HG02970 (cell line): ENCODE measurements at regions not wholly inside any gene's neighbourhood (a gene's known extent, or its start where the extent isn't known, plus 50 kb on each side); places are given as distances from the start of the nearest gene placed in this dataset.

Experiments used
- ATAC-seq: cut with Tn5 transposase; IDR thresholded peaks from one replicate; pipeline ENCODE4 v1.9.1; 2021; ENCODE audit warnings: mild to moderate bottlenecking, moderate library complexity, moderate number of reproducible peaks; ENCODE audit not compliant: unreplicated experiment, low FRiP score

DNA sequence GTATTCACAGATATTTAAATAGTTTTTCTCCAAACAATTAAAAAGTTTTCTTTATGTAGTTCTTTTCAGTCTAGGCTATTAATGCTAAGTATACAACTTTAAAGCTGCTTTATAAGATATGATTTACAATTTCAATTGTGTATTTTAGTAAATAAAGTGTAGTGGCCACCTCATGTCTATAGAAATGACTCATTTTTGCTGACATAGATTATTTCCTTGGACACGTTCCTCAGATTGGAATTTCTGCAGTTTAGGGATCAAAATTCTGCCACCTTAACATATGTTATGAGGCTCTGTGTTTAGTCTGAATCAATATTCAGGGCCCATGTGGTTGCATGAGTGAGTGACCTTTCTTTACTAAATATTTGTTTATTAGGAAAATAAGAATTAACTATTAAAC is 750.2 kb downstream of the IRX1 start:
- ATAC-seq: no peak

DNA sequence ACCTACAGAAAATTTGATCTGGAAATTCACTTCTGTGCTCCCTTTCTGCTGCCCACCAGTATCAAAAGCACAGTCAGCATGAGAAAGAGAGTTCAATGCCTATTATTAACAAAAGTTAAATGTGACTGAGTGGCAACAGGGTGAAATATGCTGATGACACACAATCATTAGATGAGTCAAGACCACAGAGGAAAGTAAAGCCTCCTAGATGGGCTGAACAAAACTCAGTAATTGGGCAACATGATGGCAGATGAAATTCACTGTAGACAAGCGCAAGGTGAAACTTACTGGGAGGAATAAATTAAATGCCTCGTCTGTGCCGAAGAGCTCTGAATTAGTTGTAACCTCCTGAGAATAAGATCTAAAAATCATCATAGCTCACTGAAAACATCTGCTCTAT is 752.8 kb downstream of the IRX1 start:
- no peak for ATAC-seq

DNA sequence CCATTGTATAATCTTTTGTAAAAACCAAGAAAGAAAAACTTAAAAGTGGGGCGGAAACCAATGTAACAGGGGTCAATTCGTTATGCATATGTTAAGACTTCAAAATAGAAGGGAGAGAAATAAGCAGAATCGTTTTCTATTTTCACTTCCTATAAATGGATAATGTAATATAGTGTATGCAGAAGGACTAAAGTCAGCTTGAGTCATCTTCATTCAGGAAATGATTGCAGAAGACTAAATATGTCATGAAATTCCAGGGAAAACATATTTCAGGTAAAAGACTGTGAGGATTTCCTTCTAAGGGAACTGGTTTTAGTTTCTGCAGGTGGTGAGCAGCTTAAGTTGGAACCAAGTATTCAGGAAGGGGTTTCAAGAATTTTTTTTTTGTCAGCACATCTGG is 753.3 kb downstream of the IRX1 start:
- no peak for ATAC-seq

DNA sequence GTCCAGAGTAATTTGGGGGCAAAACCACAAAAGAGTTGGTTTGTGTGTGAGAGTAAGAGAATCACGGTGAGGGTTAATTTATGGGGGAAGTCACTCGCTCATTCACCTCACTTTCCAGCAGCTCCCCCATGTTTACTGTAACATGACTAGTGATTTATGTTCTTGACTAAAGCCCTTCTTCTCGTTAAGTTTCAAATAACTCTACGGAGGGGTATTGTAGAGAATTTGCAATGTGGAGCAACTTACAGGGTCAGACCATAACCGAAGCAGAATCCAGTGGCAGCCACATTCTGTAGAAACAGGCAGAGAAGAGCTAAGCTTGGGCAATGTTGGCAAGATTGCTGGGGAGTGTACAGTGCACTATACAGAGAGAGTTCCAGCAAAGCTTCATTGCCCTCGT is 760.6 kb downstream of the IRX1 start:
- no peak for ATAC-seq

DNA sequence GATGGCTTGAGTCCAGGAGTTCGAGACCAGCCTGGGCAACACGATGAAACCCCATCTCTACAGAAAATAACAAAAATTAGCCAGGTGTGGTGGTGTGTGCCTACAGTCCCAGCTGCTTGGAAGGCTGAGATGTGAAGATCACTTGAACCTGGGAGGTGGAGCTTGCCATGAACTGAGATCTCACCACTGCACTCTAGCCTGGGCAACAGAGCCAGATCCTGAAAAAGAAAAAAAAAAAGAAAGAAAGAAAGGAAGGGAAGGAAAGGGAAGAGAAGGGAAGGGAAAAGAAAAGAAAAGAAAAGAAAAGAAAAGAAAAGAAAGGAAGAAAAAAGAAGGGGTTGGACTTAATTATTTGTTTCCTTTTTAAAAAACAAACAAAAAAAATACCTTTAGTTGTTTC is 764.2 kb downstream of the IRX1 start:
- ATAC-seq: no peak

DNA sequence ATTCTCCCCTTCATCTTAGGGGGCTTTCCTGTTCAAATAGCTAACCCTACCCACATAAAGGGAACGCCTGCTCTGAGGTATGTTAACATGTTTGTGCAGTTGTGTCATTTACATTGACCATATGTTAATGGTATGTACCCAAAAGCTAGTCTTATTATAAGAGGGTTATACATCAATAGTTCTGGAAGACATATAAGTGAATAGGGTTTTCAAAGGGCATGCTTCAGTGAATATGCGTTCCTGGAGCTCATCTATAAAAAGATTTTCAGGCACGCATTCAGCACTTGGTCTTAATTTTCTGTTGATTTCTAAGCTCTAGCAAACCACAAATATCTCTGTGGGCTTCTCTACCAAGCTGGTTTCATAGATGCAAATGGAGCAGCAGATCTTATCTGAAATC is 766.1 kb downstream of the IRX1 start:
- no peak for ATAC-seq

DNA sequence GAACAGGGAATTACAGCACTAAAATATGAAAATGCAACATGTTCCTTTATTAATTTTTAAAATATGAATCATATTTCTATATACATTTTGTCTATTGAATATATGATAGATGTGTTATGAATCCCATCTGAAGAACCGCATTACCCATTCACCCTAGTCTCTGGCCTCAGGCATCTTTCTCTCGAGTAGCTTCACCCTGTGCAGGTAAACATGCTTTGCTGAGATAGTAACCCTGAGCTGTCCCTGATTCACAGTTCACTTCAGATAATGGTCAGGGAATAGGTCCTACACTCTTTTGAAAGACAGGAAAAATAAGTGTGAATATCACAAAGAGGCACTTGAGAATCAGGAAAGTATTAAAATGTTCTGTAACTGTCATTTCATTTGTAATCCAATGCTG is 766.8 kb downstream of the IRX1 start:
- ATAC-seq: no peak

DNA sequence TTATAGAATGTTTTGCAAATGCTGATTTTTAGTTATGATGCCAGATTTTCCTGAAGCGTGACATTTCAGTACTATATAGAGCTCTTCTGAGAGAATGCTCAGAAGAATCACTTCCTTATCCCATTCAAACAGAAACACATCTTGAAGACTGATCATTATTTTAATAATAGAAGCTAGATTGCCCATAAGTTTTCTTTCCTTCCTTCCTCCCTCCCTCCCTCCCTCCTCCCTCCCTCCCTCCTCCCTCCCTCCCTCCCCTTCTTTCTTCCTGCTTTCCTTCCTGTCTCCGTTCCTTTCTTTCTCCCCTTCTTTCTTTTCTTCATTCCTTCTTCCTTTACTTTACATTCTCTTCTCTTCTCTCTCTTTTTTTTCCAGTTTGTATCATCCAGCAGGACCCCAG is 767.4 kb downstream of the IRX1 start:
- ATAC-seq: no peak

DNA sequence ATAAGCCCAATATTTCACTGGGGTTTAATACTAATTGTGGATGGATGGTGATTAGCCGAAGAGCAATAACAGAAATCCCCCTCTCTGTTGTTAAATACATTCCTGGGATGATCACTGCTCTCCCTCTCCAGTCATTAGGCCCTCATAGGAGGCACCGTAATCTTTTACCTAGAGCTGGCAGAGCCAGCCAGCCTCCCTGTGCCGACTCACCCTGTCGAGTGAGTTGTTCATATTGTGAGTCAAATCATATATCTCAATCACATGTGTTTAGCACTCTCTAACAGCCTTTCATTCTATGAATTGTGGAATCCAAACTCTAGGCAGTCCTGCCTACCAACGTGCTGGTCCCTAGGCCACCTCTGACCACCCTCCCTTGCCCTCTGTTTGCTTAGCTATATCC is 771.0 kb downstream of the IRX1 start:
- ATAC-seq: no peak

DNA sequence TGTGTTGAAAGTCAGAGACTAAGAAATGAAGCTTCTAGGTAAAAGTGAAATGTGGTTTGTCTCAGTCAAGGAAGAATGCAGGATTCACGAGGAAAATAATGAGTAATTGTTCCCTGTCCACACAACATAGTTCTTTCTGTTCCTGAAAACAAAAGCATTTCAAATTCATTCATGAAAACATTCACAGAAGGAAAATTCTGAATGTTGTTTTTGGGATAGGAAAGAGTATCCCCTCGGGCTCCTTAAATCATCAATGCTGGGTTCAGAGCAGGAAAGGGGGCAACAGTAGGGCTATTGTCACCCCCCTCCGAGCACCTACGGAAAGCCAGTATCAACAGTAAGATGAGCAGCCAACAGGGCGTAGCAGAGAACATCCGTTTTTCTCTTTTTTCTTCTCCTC is 769.9 kb upstream of the ADAMTS16 start:
- no peak for ATAC-seq

DNA sequence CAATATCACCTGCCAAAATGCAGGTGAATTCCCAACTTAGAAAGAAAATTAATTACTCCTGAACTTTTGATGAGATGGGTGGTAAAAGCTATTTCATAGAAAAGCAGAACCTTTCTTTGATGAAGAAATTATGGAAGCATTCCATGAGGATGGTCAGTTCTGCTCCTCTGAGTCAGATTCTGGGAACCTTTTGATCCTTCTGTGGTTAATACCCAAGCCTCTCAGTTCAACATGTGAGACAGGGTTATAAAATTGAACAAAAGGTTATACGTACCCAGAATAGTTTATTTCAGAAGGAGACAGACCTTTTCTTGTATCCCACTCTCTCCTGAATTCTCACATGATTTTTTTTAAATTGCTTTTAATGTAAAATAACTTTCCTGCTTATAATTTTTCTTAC is 767.6 kb upstream of the ADAMTS16 start:
- ATAC-seq: no peak

DNA sequence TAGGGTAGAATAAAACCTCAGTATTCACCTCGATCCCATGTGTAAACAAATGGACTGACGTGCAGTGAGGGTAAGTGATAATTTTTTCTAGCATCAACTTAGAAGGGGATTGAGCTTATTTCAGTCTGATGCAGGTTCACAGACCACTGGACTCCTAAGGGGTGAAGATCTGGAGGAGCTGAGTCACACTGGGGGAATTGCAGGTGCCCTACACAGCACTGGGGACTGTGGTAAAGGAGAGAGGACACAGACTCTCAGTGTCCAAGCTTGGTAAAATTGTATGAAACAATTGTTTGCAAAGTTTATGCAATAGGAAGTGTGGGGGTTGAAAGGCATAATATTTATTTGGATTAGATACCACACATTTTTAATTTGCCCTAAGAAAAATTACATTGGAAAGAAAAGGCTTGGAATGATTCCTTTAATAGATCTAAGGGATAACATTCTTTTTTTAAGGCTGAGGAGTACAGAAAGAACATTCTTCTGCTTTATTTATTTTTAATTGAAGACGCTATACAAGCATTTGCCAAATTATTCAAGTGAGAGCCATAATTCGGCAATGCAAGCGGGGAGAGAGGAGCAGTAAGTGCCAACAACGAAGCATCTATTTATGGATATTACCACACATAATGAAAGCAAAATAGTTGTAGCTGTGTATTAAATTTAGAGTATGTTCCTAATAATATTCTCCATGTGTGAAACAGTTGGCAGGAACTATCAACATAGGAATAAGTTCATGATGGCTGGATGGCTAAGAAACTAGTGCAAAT is 766.9 kb upstream of the ADAMTS16 start:
- no peak for ATAC-seq

DNA sequence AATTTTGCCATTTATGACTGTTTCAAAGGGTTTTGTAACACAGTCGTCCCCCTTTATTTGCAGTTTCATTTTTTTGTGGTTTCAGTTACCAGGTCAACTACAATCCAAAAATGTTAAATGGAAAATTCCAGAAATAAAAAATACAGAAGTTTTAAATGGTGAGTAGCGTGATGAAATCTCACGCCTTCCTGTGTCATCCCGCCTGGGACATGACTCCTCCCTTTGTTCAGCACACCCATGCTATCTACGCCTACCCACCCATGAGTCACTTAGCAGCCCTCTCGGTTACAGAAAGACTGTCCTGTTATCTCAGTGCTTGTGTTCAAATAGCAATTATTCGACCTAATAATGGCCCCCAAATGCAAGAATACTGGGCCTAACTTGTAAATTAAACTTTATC is 765.3 kb upstream of the ADAMTS16 start:
- ATAC-seq: no peak

DNA sequence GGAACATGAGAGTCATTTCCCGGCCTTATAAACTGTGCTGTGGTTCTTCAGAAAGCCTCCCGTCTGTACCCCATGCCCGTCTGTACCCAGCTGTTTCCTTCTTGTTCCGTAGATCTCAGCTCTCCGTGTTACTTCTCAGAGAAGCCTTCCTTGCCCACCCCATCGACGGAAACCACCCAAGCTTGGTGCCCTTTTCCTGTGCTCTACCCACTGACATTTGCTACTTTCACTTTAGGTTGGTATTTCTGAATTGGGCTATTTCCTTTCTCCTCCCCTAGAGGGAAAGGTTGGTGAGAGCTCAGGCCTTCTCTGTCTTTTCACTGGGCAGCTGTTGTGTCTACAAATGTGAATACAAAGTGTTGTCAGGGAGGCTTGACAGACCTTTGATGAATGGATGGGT is 764.5 kb upstream of the ADAMTS16 start:
- ATAC-seq: no peak

DNA sequence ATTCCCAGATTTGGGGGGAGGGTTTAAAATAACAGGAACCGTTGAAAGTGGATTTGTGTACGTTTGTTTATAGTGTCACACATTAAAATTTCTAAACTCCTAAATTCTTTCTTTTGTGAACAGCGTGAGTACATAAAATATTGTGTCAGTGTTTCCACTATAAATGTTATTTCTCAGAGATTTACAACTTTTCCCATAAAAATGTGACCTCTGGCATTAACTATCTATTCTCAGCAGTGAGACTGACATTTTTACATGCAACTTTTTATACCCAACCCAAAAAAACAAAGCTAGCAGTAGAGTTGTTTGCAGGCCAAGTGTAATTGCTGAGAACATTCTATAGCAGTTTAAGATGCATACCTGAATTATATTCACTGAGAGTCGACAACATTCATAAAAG is 757.0 kb upstream of the ADAMTS16 start:
- no peak for ATAC-seq

DNA sequence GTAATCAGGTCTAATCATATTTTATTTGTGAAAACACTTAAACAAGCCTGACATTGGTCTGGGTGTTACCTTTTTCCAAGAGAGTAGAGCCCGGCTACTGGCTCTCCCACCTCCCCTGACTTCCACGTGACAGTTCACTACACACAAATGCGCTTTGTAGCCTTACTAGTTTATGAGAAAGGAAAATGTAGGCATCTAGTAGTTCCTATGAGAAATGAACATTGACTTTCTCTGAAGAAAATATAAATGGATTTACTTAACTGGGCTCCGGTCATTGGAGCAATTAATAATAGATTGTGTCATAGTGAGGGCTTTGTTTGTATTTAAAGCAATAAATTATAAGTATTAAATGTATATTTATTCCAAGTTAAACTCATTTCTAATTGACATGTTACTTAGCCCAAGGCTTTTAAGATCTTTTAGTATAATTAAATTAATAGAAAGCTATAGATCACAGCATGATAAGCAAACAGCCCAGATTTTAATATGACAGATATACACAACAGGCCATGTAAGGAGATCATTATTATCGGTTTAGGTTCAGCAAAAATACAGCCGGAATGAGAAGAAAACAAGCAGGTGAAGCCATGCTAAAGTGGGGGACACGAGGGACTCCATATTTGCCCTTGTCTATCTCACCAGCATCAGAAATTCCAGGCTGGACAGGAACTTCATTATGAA is 756.5 kb upstream of the ADAMTS16 start:
- ATAC-seq: no peak

DNA sequence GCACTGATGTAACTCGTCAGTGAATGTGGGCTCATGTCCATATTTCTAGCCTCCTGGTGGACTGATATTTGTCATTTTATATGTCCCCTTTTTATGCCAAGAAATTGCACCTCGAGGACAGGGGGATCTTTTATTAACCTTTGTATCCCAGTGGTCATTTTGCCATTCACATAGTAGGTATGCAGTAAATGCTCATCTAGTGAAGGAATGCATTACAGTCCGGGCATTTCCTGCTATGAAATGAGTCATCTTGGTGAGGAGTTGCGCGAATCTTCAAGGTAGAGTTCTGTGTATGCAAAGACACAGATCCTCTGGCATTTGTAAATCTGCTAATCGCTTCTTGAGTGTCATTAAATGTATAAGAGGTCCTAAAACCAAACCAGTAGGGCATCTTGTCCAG is 755.5 kb upstream of the ADAMTS16 start:
- ATAC-seq: no peak

DNA sequence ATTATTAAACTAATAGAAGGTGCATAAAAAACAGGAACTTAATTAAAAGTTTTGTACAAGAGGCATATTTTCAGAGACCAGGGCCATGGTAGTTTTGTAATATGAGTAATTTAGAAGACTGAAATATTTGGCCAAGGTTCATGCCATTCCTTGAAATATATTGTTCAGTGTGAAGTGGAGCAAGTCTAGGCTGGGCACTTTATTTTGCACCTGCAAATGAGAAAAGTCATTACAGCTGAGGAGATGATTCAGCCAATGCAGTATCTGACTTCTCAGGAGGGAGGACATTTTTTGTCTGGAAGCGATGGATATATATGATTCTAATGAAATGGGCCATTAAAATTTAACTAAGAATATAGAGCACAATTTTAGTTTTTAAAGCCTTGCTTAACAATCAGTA is 754.0 kb upstream of the ADAMTS16 start:
- no peak for ATAC-seq

DNA sequence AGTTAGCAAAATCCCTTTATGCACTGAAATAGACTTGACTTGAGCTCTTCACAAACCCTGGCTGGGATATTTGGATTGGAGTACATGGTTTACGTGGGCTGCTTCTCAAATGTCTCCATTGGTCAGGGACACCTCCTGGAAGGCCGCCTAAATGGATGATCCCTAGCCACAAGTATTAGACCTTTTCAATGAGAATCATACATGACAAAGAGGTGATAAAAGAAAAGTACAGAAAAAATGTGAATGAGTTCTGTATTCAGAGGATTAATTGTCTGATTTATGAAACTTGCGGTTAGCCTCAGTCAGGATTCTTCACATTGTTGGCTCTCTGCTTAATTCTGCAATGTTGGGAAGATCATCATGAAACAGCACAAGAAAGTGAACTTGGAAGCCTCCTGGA is 752.8 kb upstream of the ADAMTS16 start:
- ATAC-seq: no peak

DNA sequence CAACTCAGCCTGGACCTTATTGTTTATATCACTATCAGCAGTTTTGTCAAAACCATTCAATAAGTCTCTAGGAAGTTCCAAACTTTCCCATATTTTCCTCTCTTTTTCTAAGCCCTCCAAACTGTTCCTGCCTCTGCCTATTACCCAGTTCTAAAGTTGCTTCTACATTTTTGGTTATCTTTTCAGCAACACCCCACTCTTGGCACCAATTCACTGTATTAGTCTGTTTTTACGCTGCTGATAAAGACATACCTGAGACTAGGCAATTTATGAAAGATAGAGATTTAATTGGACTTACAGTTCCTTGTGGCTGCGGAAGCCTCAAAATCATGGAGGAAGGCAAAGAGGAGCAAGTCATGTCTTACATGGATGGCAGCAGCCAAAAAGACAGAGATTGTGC is 744.4 kb upstream of the ADAMTS16 start:
- no peak for ATAC-seq

DNA sequence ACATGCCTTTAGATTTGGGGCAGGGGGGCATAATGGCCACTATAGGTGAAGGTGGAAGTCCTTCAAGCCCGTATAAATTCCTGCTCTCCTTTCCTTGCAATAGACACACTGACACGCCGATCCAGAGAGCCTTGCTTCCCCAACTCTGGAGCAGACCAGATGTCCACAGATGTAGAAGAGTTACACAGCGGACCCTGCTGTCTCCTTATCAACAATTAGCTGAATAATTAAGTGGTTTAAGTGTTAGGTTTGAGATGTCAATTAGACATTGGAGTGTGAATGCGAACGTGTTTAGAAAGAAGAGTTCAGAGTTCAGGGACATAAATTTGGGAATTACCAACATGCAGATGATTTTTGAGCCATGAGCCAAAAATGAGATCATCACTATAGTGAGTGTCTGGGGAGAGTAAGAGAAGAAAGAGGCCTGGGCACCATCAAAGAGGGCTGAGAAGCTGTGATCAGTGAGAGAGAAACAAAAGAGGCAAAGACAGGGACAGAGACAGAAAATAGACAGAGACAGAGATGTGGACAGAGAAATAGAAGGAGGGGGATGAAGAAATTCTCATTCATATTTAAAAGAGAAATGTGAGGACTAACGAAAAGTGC is 734.4 kb upstream of the ADAMTS16 start:
- no peak for ATAC-seq

DNA sequence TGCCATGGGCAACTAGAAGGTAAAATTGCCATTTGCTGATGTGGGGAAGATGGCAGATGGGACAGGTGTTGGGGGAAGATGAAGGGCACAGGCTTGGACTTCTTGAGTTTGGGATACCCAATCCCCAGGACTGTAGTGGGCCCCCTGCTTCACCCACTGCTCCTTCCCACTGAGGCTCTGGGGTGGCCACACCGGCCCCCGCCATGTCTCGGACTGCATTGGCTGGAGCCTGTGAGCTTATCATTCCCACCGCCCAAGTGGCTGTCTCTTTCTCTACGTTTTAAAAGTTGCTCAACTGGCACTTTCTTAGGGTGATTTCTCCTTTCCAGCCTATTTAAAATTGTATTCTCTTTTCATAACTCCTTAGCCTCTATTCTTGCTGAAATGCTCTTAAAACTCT is 730.0 kb upstream of the ADAMTS16 start:
- no peak for ATAC-seq
